H9 (cell line): ENCODE measurements at regions not wholly inside any gene's neighbourhood (a gene's known extent, or its start where the extent isn't known, plus 50 kb on each side); places are given as distances from the start of the nearest gene placed in this dataset.

Experiments used
- DNase-seq: peaks from one replicate; pipeline ENCODE4 v3.0.0-alpha.2; 2017
- H2AFZ ChIP-seq: one replicate; pipeline ENCODE4 v1.6.1; 2013; ENCODE audit warnings: mild to moderate bottlenecking, low read length, control low read depth, moderate library complexity
- H2AK5ac ChIP-seq: 2 replicates; pipeline ENCODE4 v1.6.1; 2013; ENCODE audit warnings: low read length, control low read depth, mixed read lengths; ENCODE audit not compliant: insufficient read length
- H2BK120ac ChIP-seq: one replicate; pipeline ENCODE4 v1.6.1; 2013; ENCODE audit warnings: low read depth, mild to moderate bottlenecking, low read length, control low read depth, inconsistent platforms; ENCODE audit not compliant: poor library complexity, severe bottlenecking
- H2BK12ac ChIP-seq: 2 replicates; pipeline ENCODE4 v1.6.1; 2013; ENCODE audit warnings: low read length, control low read depth, mixed read lengths, low read depth; ENCODE audit not compliant: insufficient read length
- H2BK15ac ChIP-seq: 2 replicates; pipeline ENCODE4 v1.6.1; 2013; ENCODE audit warnings: low read depth, low read length, control low read depth
- H2BK20ac ChIP-seq: one replicate; pipeline ENCODE4 v1.6.1; 2013; ENCODE audit warnings: low read depth, mild to moderate bottlenecking, low read length, control low read depth, inconsistent platforms; ENCODE audit not compliant: poor library complexity, severe bottlenecking
- H2BK5ac ChIP-seq: 2 replicates; pipeline ENCODE4 v1.6.1; 2013; ENCODE audit warnings: low read length, control low read depth, mixed read lengths; ENCODE audit not compliant: insufficient read length
- H3K14ac ChIP-seq: 2 replicates; pipeline ENCODE4 v1.6.1; 2013; ENCODE audit warnings: low read length, control low read depth; ENCODE audit not compliant: insufficient read depth
- H3K18ac ChIP-seq: 2 replicates; pipeline ENCODE4 v1.6.1; 2013; ENCODE audit warnings: low read depth, mild to moderate bottlenecking, mixed read lengths, low read length, control low read depth; ENCODE audit not compliant: insufficient read length
- H3K23ac ChIP-seq: 2 replicates; pipeline ENCODE4 v1.6.1; 2013; ENCODE audit warnings: low read length, control low read depth, mixed read lengths, low read depth; ENCODE audit not compliant: insufficient read length
- H3K23me2 ChIP-seq: 2 replicates; pipeline ENCODE4 v1.6.1; 2013; ENCODE audit warnings: low read depth, mild to moderate bottlenecking, mixed read lengths, low read length, control low read depth; ENCODE audit not compliant: insufficient read length, poor library complexity, severe bottlenecking
- H3K27ac ChIP-seq: 2 replicates; pipeline ENCODE4 v1.5.1; 2013; ENCODE audit warnings: low read length, control low read depth, mixed read lengths, low read depth; ENCODE audit not compliant: insufficient read length
- H3K27me3 ChIP-seq: 2 replicates; pipeline ENCODE4 v1.6.1; 2013; ENCODE audit warnings: low read length, control low read depth, inconsistent platforms; ENCODE audit not compliant: insufficient read depth
- H3K4ac ChIP-seq: 2 replicates; pipeline ENCODE4 v1.6.1; 2013; ENCODE audit warnings: low read depth, mild to moderate bottlenecking, control low read depth, inconsistent platforms, low read length, moderate library complexity
- H3K4me1 ChIP-seq: 2 replicates; pipeline ENCODE4 v1.6.1; 2013; ENCODE audit warnings: low read length, control low read depth, inconsistent platforms; ENCODE audit not compliant: insufficient read depth
- H3K4me2 ChIP-seq: 2 replicates; pipeline ENCODE4 v1.6.1; 2013; ENCODE audit warnings: low read length, control low read depth, mixed read lengths; ENCODE audit not compliant: insufficient read length, insufficient read depth
- H3K56ac ChIP-seq: 2 replicates; pipeline ENCODE4 v1.6.1; 2013; ENCODE audit warnings: low read depth, mild to moderate bottlenecking, mixed read lengths, low read length, control low read depth; ENCODE audit not compliant: insufficient read length
- H3K79me1 ChIP-seq: 2 replicates; pipeline ENCODE4 v1.6.1; 2013; ENCODE audit warnings: low read depth, mild to moderate bottlenecking, moderate library complexity, low read length, control low read depth, inconsistent platforms; ENCODE audit not compliant: insufficient read depth, poor library complexity, severe bottlenecking
- H3K79me2 ChIP-seq: 2 replicates; pipeline ENCODE4 v1.6.1; 2013; ENCODE audit warnings: low read length, control low read depth, inconsistent platforms; ENCODE audit not compliant: insufficient read depth
- H3K9ac ChIP-seq: 2 replicates; pipeline ENCODE4 v1.6.1; 2013; ENCODE audit warnings: low read length, control low read depth, mixed read lengths; ENCODE audit not compliant: insufficient read length; ENCODE audit errors: extremely low read depth
- H3K9me3 ChIP-seq: one replicate; pipeline ENCODE4 v1.6.1; 2013; ENCODE audit warnings: low read depth, low read length, inconsistent platforms; ENCODE audit not compliant: control insufficient read depth
- H3T11ph ChIP-seq: one replicate; pipeline ENCODE4 v1.6.1; 2013; ENCODE audit warnings: mild to moderate bottlenecking, low read length, control low read depth, inconsistent platforms
- H4K20me1 ChIP-seq: one replicate; pipeline ENCODE4 v1.6.1; 2013; ENCODE audit not compliant: control insufficient read depth, insufficient read length, insufficient read depth
- H4K5ac ChIP-seq: 2 replicates; pipeline ENCODE4 v1.6.1; 2013; ENCODE audit warnings: low read depth, mild to moderate bottlenecking, mixed read lengths, low read length, control low read depth; ENCODE audit not compliant: insufficient read length
- H4K8ac ChIP-seq: replicated peaks from 2 replicates; pipeline ENCODE4 v1.6.1; 2013; ENCODE audit warnings: low read length, control low read depth, mixed read lengths, low read depth; ENCODE audit not compliant: insufficient read length
- H4K91ac ChIP-seq: 2 replicates; pipeline ENCODE4 v1.6.1; 2013; ENCODE audit warnings: low read depth, mild to moderate bottlenecking, moderate library complexity, mixed read lengths, low read length, control low read depth; ENCODE audit not compliant: insufficient read length
- H3K27ac Mint-ChIP-seq, 3 experiments: 2 replicates in 2 of 3; 3 replicates in 1 of 3; pipeline ENCODE4 v1.8.0; 2020 to 2021; ENCODE audit warnings: mixed read lengths in 3 of 3, mild to moderate bottlenecking in 1 of 3, moderate library complexity in 1 of 3
- H3K27me3 Mint-ChIP-seq: 2 replicates; pipeline ENCODE4 v1.8.0; 2021; ENCODE audit warnings: low read depth, mild to moderate bottlenecking, moderate library complexity, mixed read lengths
- H3K36me3 Mint-ChIP-seq, 3 experiments: 2 replicates in 2 of 3; 3 replicates in 1 of 3; pipeline ENCODE4 v1.8.0; 2020 to 2021; ENCODE audit warnings: low read depth in 3 of 3, mixed read lengths in 3 of 3; ENCODE audit not compliant: insufficient read depth in 1 of 3
- H3K4me1 Mint-ChIP-seq, 2 experiments: 2 replicates each; pipeline ENCODE4 v1.8.0; 2020; ENCODE audit warnings: mixed read lengths in 2 of 2
- H3K4me3 Mint-ChIP-seq, 2 experiments: 2 replicates in 1 of 2; 3 replicates in 1 of 2; pipeline ENCODE4 v1.8.0; 2020 to 2021; ENCODE audit warnings: mild to moderate bottlenecking in 2 of 2, mixed read lengths in 2 of 2, moderate library complexity in 1 of 2
- H3K9me3 Mint-ChIP-seq, 2 experiments: 2 replicates in 1 of 2; 3 replicates in 1 of 2; pipeline ENCODE4 v1.8.0; 2020; ENCODE audit warnings: mild to moderate bottlenecking in 2 of 2, mixed read lengths in 2 of 2, moderate library complexity in 1 of 2
- CTCF ChIP-seq: fragments of 200-600 bp; sonication (generic); conservative IDR thresholded peaks from 3 replicates; pipeline ENCODE4 v1.8.0; 2021; ENCODE audit warnings: antibody characterized with exemption, mild to moderate bottlenecking

GRCh38 chr6:81073318-81073717 is 679.2 kb downstream of the TENT5A start:
- no peak for TF ChIP-seq CTCF
- H3K4ac ChIP-seq, result no peak overlapping the region
- 0 out of 7 replicates have a peak, but pooled peaks cover 0 to 5% (median 0%) of the 10 kb centered on the region in 3 experiments for H3K36me3 Mint-ChIP-seq
- no peak overlapping the region for H3K56ac ChIP-seq
- no peak overlapping the region for H2BK20ac ChIP-seq
- no peak overlapping the region for H4K8ac ChIP-seq
- H3K79me2 ChIP-seq, result no peaks in the 10 kb centered on the region
- no peak overlapping the region for H3K18ac ChIP-seq
- H2AK5ac ChIP-seq, result no peak overlapping the region
- no peak overlapping the region for H3K4me2 ChIP-seq
- no peaks in the 10 kb centered on the region for H3K27me3 Mint-ChIP-seq
- no peaks in the 10 kb centered on the region for H3K9me3 ChIP-seq
- H3K27me3 ChIP-seq, result no peaks in the 10 kb centered on the region
- H3K23me2 ChIP-seq, result no peaks in the 10 kb centered on the region
- no peak overlapping the region for H2BK120ac ChIP-seq
- H3K9me3 Mint-ChIP-seq, result peaks cover 0 to 2% of the 10 kb centered on the region in 2 experiments; a peak in 1 of 5 replicates
- no peak overlapping the region for H3T11ph ChIP-seq
- no peak overlapping the region for H2AFZ ChIP-seq
- H4K20me1 ChIP-seq, result no peaks in the 10 kb centered on the region
- H3K27ac ChIP-seq, result no peak overlapping the region
- H4K5ac ChIP-seq, result no peak overlapping the region
- DNase-seq, result no peak
- no peak overlapping the region for H3K27ac Mint-ChIP-seq
- H3K23ac ChIP-seq, result no peak overlapping the region
- H3K4me1 ChIP-seq, result no peaks in the 10 kb centered on the region
- no peak overlapping the region for H3K9ac ChIP-seq
- H2BK15ac ChIP-seq, result no peak overlapping the region
- H3K79me1 ChIP-seq, result no peaks in the 10 kb centered on the region
- H2BK12ac ChIP-seq, result no peak overlapping the region
- no peak overlapping the region for H3K14ac ChIP-seq
- H3K4me3 Mint-ChIP-seq, result no peak overlapping the region
- no peak overlapping the region for H4K91ac ChIP-seq
- H3K4me1 Mint-ChIP-seq, result peaks cover 7 to 11% of the 10 kb centered on the region in 2 experiments
- no peak overlapping the region for H2BK5ac ChIP-seq
